Hepatocyte (in vitro differentiated cells): ENCODE measurements at regions not wholly inside any gene's neighbourhood (a gene's known extent, or its start where the extent isn't known, plus 50 kb on each side); places are given as distances from the start of the nearest gene placed in this dataset.

Source experiments
- DNase-seq: peaks from one replicate; pipeline ENCODE4 v3.0.0-alpha.2; 2016; ENCODE audit warnings: low spot score
- H2AFZ ChIP-seq: fragments of 200-600 bp; sonication (generic); 2 replicates; pipeline ENCODE4 v1.6.0; 2016; ENCODE audit warnings: antibody characterized with exemption, mild to moderate bottlenecking
- H3K27ac ChIP-seq: fragments of 200-600 bp; sonication (generic); 2 replicates; pipeline ENCODE4 v1.5.1; 2016; ENCODE audit warnings: mild to moderate bottlenecking
- H3K27me3 ChIP-seq: fragments of 200-600 bp; sonication (generic); 2 replicates; pipeline ENCODE4 v1.6.1; 2016
- H3K36me3 ChIP-seq: fragments of 200-600 bp; sonication (generic); replicated peaks from 2 replicates; pipeline ENCODE4 v1.5.1; 2016; ENCODE audit warnings: low read depth; ENCODE audit not compliant: insufficient read depth
- H3K4me1 ChIP-seq: fragments of 200-600 bp; sonication (generic); 2 replicates; pipeline ENCODE4 v1.5.1; 2016; ENCODE audit warnings: mild to moderate bottlenecking, moderate library complexity; ENCODE audit not compliant: insufficient read depth
- H3K4me2 ChIP-seq: fragments of 200-600 bp; sonication (generic); 2 replicates; pipeline ENCODE4 v1.6.0; 2016
- H3K4me3 ChIP-seq: fragments of 200-600 bp; sonication (generic); 2 replicates; pipeline ENCODE4 v1.5.1; 2016; ENCODE audit warnings: mild to moderate bottlenecking
- H3K79me2 ChIP-seq: fragments of 200-600 bp; sonication (generic); 2 replicates; pipeline ENCODE4 v1.6.0; 2017; ENCODE audit warnings: mild to moderate bottlenecking
- H3K9me2 ChIP-seq: fragments of 200-600 bp; sonication (generic); replicated peaks from 2 replicates; pipeline ENCODE4 v1.6.0; 2017; ENCODE audit warnings: mild to moderate bottlenecking; ENCODE audit not compliant: insufficient read depth
- H3K9me3 ChIP-seq: fragments of 200-600 bp; sonication (generic); 2 replicates; pipeline ENCODE4 v1.5.1; 2016; ENCODE audit warnings: low read depth, mild to moderate bottlenecking
- H4K20me1 ChIP-seq: fragments of 200-600 bp; sonication (generic); 2 replicates; pipeline ENCODE4 v1.6.0; 2016; ENCODE audit warnings: mild to moderate bottlenecking; ENCODE audit not compliant: insufficient read depth, poor library complexity, severe bottlenecking
- CTCF ChIP-seq: fragments of 200-600 bp; sonication (generic); IDR thresholded peaks from 2 replicates; pipeline ENCODE4 v1.5.1; 2016; ENCODE audit warnings: antibody characterized with exemption, mild to moderate bottlenecking; ENCODE audit not compliant: poor library complexity
- EZH2 ChIP-seq: fragments of 200-600 bp; sonication (generic); IDR thresholded peaks from 2 replicates; pipeline ENCODE4 v1.6.1; 2016; ENCODE audit warnings: antibody characterized with exemption, mild to moderate bottlenecking, borderline replicate concordance
- EZH2phosphoT487 ChIP-seq: fragments of 200-600 bp; sonication (generic); IDR thresholded peaks from one replicate; pipeline ENCODE4 v1.6.1; 2018; ENCODE audit warnings: antibody characterized with exemption, mild to moderate bottlenecking, low read depth, moderate library complexity; ENCODE audit not compliant: unreplicated experiment, severe bottlenecking
- WGBS: methylation state at CpG from one replicate; pipeline ENCODE4 v1.1.6; 2016; ENCODE audit warnings: low lambda C conversion rate; ENCODE audit errors: missing lambda C conversion rate; 5-methylcytosine and 5-hydroxymethylcytosine counted together

- Histone ChIP-seq H2AFZ (no peak overlapping the region), H3K36me3 (no peaks in the 10 kb centered on the region), H3K79me2 (no peaks in the 10 kb centered on the region), H3K4me3 (no peak overlapping the region), H3K9me3 (no peaks in the 10 kb centered on the region), H3K27ac (no peak overlapping the region), H4K20me1 (no peaks in the 10 kb centered on the region), H3K27me3 (no peaks in the 10 kb centered on the region), H3K4me1 (no peaks in the 10 kb centered on the region), H3K4me2 (no peak overlapping the region), H3K9me2 (no peaks in the 10 kb centered on the region)
- no peak for DNase-seq
- no peak for TF ChIP-seq CTCF
- no peak for TF ChIP-seq EZH2
- TF ChIP-seq EZH2phosphoT487 = no peak
- WGBS = 85% methylated on average over 8 of the region's 8 CpGs
Observed at GRCh38 chr12:25712169-25712568, 159.1 kb upstream of the LMNTD1 start.

- no peaks in the 10 kb centered on the region for H3K79me2 ChIP-seq
- no peak overlapping the region for H2AFZ ChIP-seq
- H3K27ac ChIP-seq = no peak overlapping the region
- no peak overlapping the region for H3K4me3 ChIP-seq
- H3K9me2 ChIP-seq = no peaks in the 10 kb centered on the region
- no peak for TF ChIP-seq CTCF
- TF ChIP-seq EZH2 = no peak
- DNase-seq = no peak
- no peaks in the 10 kb centered on the region for H3K27me3 ChIP-seq
- no peaks in the 10 kb centered on the region for H4K20me1 ChIP-seq
- WGBS = 87% methylated on average over 4 of the region's 4 CpGs
- no peaks in the 10 kb centered on the region for H3K36me3 ChIP-seq
- no peaks in the 10 kb centered on the region for H3K9me3 ChIP-seq
- no peaks in the 10 kb centered on the region for H3K4me1 ChIP-seq
- no peak overlapping the region for H3K4me2 ChIP-seq
Observed at GRCh38 chr12:25713264-25713663, 160.2 kb upstream of the LMNTD1 start.

GRCh38 chr12:25714198-25714984 lies 161.3 kb upstream of the LMNTD1 start:
- no peak for DNase-seq
- H3K4me3 ChIP-seq = no peak overlapping the region

More at GRCh38 chr12:25714198-25714984, 161.3 kb upstream of the LMNTD1 start:
- TF ChIP-seq EZH2 = no peak
- TF ChIP-seq CTCF = no peak
- no peak for TF ChIP-seq EZH2phosphoT487
- H4K20me1 ChIP-seq = no peaks in the 10 kb centered on the region
- no peak overlapping the region for H3K27ac ChIP-seq
- WGBS = 90% methylated on average over 6 of the region's 6 CpGs
- no peaks in the 10 kb centered on the region for H3K27me3 ChIP-seq
- no peaks in the 10 kb centered on the region for H3K9me3 ChIP-seq
- H2AFZ ChIP-seq = no peak overlapping the region
- no peaks in the 10 kb centered on the region for H3K9me2 ChIP-seq
- no peaks in the 10 kb centered on the region for H3K79me2 ChIP-seq
- H3K4me2 ChIP-seq = no peak overlapping the region
- no peaks in the 10 kb centered on the region for H3K4me1 ChIP-seq
- no peaks in the 10 kb centered on the region for H3K36me3 ChIP-seq
